Neural cell (in vitro differentiated cells): ENCODE measurements at regions not wholly inside any gene's neighbourhood (a gene's known extent, or its start where the extent isn't known, plus 50 kb on each side); places are given as distances from the start of the nearest gene placed in this dataset.

Experiments used
- H2AFZ ChIP-seq: fragments of 200-600, 300-800 bp; sonication (generic), shearing (Covaris generic); 2 replicates; pipeline ENCODE4 v1.6.0; 2014; ENCODE audit warnings: low read depth, mild to moderate bottlenecking, antibody characterized with exemption, low read length, moderate library complexity
- H3F3A ChIP-seq: fragments of 200-600 bp; shearing (Covaris generic); 2 replicates; pipeline ENCODE4 v1.6.1; 2016; ENCODE audit warnings: mild to moderate bottlenecking, moderate library complexity, mixed read lengths, antibody characterized with exemption, low read length; ENCODE audit not compliant: insufficient read depth, poor library complexity, severe bottlenecking
- H3K27ac ChIP-seq: fragments of 200-600, 300-800 bp; sonication (generic), shearing (Covaris generic); 2 replicates; pipeline ENCODE4 v1.5.1; 2014; ENCODE audit warnings: mild to moderate bottlenecking, low read length, moderate library complexity
- H3K27me3 ChIP-seq: fragments of 300-800, 200-600 bp; sonication (generic), shearing (Covaris generic); 2 replicates; pipeline ENCODE4 v1.6.0; 2014; ENCODE audit warnings: mild to moderate bottlenecking, low read depth, low read length, moderate library complexity; ENCODE audit not compliant: insufficient read depth
- H3K36me3 ChIP-seq: fragments of 300-800, 200-600 bp; sonication (generic), shearing (Covaris generic); 2 replicates; pipeline ENCODE4 v1.5.1; 2014; ENCODE audit warnings: mild to moderate bottlenecking, antibody characterized with exemption, low read length, moderate library complexity; ENCODE audit not compliant: insufficient read depth
- H3K4me2 ChIP-seq: fragments of 300-800, 200-600 bp; sonication (generic), shearing (Covaris generic); 2 replicates; pipeline ENCODE4 v1.6.0; 2014; ENCODE audit warnings: mild to moderate bottlenecking, low read length
- H3K4me3 ChIP-seq: fragments of 300-800, 200-600 bp; sonication (generic), shearing (Covaris generic); 2 replicates; pipeline ENCODE4 v1.5.1; 2014; ENCODE audit warnings: mild to moderate bottlenecking, low read length, moderate library complexity
- H3K79me2 ChIP-seq: fragments of 200-600 bp; shearing (Covaris generic); replicated peaks from 2 replicates; pipeline ENCODE4 v1.6.0; 2014; ENCODE audit warnings: mild to moderate bottlenecking, low read length, moderate library complexity; ENCODE audit not compliant: insufficient read depth
- H3K9ac ChIP-seq: fragments of 300-800, 200-600 bp; sonication (generic), shearing (Covaris generic); 2 replicates; pipeline ENCODE4 v1.6.1; 2016; ENCODE audit warnings: mild to moderate bottlenecking, low read length, mixed read lengths
- H3K9me2 ChIP-seq: fragments of 200-600 bp; shearing (Covaris generic); 2 replicates; pipeline ENCODE4 v1.6.1; 2016; ENCODE audit warnings: mild to moderate bottlenecking, low read length, mixed read lengths; ENCODE audit not compliant: insufficient read depth
- H3K9me3 ChIP-seq: fragments of 200-600, 300-800 bp; sonication (generic), shearing (Covaris generic); 2 replicates; pipeline ENCODE4 v1.6.1; 2016; ENCODE audit warnings: mild to moderate bottlenecking, mixed run types, low read length, moderate library complexity, mixed read lengths
- H4K20me1 ChIP-seq: fragments of 200-600 bp; shearing (Covaris generic); 2 replicates; pipeline ENCODE4 v1.6.1; 2016; ENCODE audit warnings: mild to moderate bottlenecking, mixed run types; ENCODE audit not compliant: insufficient read depth
- EP300 ChIP-seq: fragments of 450-650 bp; conservative IDR thresholded peaks from 2 replicates; pipeline ENCODE4 v1.6.1; 2014; ENCODE audit warnings: antibody characterized with exemption, mild to moderate bottlenecking, moderate library complexity; ENCODE audit not compliant: poor library complexity, severe bottlenecking
- EZH2 ChIP-seq: fragments of 200-600, 300-800 bp; shearing (Covaris generic), sonication (generic); IDR thresholded peaks from 2 replicates; pipeline ENCODE4 v1.6.1; 2014; ENCODE audit warnings: antibody characterized with exemption, low read length, borderline replicate concordance, mild to moderate bottlenecking; ENCODE audit not compliant: insufficient read depth, poor library complexity, severe bottlenecking
- MXI1 ChIP-seq: fragments of 450-650 bp; conservative IDR thresholded peaks from 2 replicates; pipeline ENCODE4 v1.6.1; 2014; ENCODE audit warnings: antibody characterized with exemption, mild to moderate bottlenecking; ENCODE audit not compliant: poor library complexity, severe bottlenecking
- RAD21 ChIP-seq: fragments of 450-650 bp; conservative IDR thresholded peaks from 2 replicates; pipeline ENCODE4 v1.6.1; 2014; ENCODE audit warnings: antibody characterized with exemption, mild to moderate bottlenecking, moderate library complexity
- SMC3 ChIP-seq: fragments of 450-650 bp; conservative IDR thresholded peaks from 2 replicates; pipeline ENCODE4 v1.6.1; 2014; ENCODE audit warnings: antibody characterized with exemption, mild to moderate bottlenecking, moderate library complexity; ENCODE audit not compliant: poor library complexity
- TAF1 ChIP-seq: IDR thresholded peaks from 2 replicates; pipeline ENCODE4 v1.6.1; 2012; ENCODE audit warnings: low read depth
- TF ChIP-seq, protein P1 (sequence below): fragments of 450-650 bp; IDR thresholded peaks from 2 replicates; pipeline ENCODE4 v1.5.1; 2014; ENCODE audit warnings: antibody characterized with exemption, mild to moderate bottlenecking, moderate library complexity; ENCODE audit not compliant: poor library complexity, severe bottlenecking
- TF ChIP-seq, protein P2 (sequence below): IDR thresholded peaks from 2 replicates; pipeline ENCODE4 v1.6.1; 2012; ENCODE audit warnings: borderline replicate concordance

DNA sequence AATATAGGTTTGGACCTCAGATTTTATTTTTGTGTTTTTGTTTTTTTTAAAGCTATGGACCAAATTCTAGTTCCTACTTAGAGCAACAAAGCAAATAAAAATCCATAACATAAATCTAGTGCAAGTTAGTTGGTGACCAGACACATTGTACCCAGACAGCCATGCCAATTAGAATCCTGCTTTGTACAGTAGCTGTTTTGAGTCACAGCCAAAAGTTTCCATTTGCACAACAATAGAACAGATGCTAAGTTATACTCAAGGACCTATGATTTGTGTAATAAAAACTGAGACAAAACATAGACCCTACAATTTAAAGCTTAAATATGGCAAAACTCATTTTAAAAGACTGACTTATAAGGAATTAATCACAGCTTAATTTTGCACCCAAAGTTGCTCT, 513.1 kb upstream of the CBLB start:
- H4K20me1 ChIP-seq = no peaks in the 10 kb centered on the region
- H3K27ac ChIP-seq = peak overlapping the region; percentile 70
- no peaks in the 10 kb centered on the region for H3K9me3 ChIP-seq
- H3K4me2 ChIP-seq = no peak overlapping the region
- no peaks in the 10 kb centered on the region for H3K9me2 ChIP-seq
- no peaks in the 10 kb centered on the region for H3F3A ChIP-seq
- H3K9ac ChIP-seq = no peak overlapping the region
- H3K79me2 ChIP-seq = no peaks in the 10 kb centered on the region
- H3K36me3 ChIP-seq = no peaks in the 10 kb centered on the region
- H3K4me3 ChIP-seq = no peak overlapping the region
- no peaks in the 10 kb centered on the region for H3K27me3 ChIP-seq
- no peak for TF ChIP-seq TAF1
- TF ChIP-seq MXI1 = no peak
- TF ChIP-seq RAD21 = no peak
- TF ChIP-seq EP300 = no peak
- TF ChIP-seq, protein P1, sequence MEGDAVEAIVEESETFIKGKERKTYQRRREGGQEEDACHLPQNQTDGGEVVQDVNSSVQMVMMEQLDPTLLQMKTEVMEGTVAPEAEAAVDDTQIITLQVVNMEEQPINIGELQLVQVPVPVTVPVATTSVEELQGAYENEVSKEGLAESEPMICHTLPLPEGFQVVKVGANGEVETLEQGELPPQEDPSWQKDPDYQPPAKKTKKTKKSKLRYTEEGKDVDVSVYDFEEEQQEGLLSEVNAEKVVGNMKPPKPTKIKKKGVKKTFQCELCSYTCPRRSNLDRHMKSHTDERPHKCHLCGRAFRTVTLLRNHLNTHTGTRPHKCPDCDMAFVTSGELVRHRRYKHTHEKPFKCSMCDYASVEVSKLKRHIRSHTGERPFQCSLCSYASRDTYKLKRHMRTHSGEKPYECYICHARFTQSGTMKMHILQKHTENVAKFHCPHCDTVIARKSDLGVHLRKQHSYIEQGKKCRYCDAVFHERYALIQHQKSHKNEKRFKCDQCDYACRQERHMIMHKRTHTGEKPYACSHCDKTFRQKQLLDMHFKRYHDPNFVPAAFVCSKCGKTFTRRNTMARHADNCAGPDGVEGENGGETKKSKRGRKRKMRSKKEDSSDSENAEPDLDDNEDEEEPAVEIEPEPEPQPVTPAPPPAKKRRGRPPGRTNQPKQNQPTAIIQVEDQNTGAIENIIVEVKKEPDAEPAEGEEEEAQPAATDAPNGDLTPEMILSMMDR = no peak
- TF ChIP-seq, protein P2, sequence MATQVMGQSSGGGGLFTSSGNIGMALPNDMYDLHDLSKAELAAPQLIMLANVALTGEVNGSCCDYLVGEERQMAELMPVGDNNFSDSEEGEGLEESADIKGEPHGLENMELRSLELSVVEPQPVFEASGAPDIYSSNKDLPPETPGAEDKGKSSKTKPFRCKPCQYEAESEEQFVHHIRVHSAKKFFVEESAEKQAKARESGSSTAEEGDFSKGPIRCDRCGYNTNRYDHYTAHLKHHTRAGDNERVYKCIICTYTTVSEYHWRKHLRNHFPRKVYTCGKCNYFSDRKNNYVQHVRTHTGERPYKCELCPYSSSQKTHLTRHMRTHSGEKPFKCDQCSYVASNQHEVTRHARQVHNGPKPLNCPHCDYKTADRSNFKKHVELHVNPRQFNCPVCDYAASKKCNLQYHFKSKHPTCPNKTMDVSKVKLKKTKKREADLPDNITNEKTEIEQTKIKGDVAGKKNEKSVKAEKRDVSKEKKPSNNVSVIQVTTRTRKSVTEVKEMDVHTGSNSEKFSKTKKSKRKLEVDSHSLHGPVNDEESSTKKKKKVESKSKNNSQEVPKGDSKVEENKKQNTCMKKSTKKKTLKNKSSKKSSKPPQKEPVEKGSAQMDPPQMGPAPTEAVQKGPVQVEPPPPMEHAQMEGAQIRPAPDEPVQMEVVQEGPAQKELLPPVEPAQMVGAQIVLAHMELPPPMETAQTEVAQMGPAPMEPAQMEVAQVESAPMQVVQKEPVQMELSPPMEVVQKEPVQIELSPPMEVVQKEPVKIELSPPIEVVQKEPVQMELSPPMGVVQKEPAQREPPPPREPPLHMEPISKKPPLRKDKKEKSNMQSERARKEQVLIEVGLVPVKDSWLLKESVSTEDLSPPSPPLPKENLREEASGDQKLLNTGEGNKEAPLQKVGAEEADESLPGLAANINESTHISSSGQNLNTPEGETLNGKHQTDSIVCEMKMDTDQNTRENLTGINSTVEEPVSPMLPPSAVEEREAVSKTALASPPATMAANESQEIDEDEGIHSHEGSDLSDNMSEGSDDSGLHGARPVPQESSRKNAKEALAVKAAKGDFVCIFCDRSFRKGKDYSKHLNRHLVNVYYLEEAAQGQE = no peak
- H2AFZ ChIP-seq = no peak overlapping the region

DNA sequence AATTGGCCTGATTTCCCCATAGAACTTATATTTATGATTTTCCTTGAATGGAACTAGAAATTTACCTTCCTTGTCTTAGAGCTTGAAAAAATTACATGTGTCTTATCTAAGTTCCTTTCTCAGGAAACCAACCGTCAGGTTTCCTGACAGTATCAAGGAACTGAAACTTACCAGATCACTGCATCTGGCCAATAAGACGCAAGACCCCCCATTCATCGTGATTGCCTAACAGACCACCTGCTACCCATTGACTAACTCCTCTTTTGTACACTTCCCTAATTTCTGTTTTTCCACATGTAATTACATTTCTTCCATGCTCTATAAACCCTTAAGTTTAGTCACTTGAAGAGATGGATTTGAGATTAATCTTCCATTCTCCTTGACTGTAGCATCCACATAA, 517.2 kb upstream of the CBLB start:
- H3K9me3 ChIP-seq = no peaks in the 10 kb centered on the region
- H3K27ac ChIP-seq = no peak overlapping the region
- no peak overlapping the region for H3K4me3 ChIP-seq
- no peaks in the 10 kb centered on the region for H4K20me1 ChIP-seq
- no peak overlapping the region for H2AFZ ChIP-seq
- no peak overlapping the region for H3K4me2 ChIP-seq
- no peaks in the 10 kb centered on the region for H3K9me2 ChIP-seq
- TF ChIP-seq SMC3 = no peak
- no peak for TF ChIP-seq EZH2
- TF ChIP-seq, protein P2 = no peak
- TF ChIP-seq, protein P1 = no peak
- no peak for TF ChIP-seq RAD21
- no peaks in the 10 kb centered on the region for H3K27me3 ChIP-seq
- no peak overlapping the region for H3K9ac ChIP-seq
- H3K36me3 ChIP-seq = no peaks in the 10 kb centered on the region
- H3K79me2 ChIP-seq = no peaks in the 10 kb centered on the region
- H3F3A ChIP-seq = no peaks in the 10 kb centered on the region
